HepG2 (cell line): ENCODE measurements at regions not wholly inside any gene's neighbourhood (a gene's known extent, or its start where the extent isn't known, plus 50 kb on each side); places are given as distances from the start of the nearest gene placed in this dataset.

ENCODE experiments used
- ATAC-seq: fragments of 200-7000 bp; cut with Tn5 transposase; 3 replicates; pipeline ENCODE4 v1.9.1; 2020; ENCODE audit warnings: mild to moderate bottlenecking, moderate library complexity
- BruUV-seq: library from RNA; stranded (reverse); fragments of 400-500 nt; replicated peaks from 2 replicates; lab custom pipeline; 2021; lab: Mats Ljungman, UMichigan
- CTCF ChIA-PET: fragments of 300-600 bp; formaldehyde crosslinking; extraction: SDS; loops from one replicate; lab custom pipeline; 2021; ENCODE audit warnings: low total read pairs, inconsistent platforms, low intra/inter-chr PET ratio; lab: Yijun Ruan, JAX
- POLR2A ChIA-PET: fragments of 350-600 bp; sonication (Branson Sonifier 250); formaldehyde crosslinking; loops from one replicate; lab custom pipeline; 2020; ENCODE audit warnings: antibody characterized with exemption, inconsistent platforms; lab: Yijun Ruan, JAX
- DNase-seq: peaks from one replicate; pipeline ENCODE4 v3.0.0-alpha.2; 2015; ENCODE audit warnings: low spot score
- FAIRE-seq: peaks from 3 replicates; lab custom pipeline; 2011; peaks lifted over from hg19 to GRCh38; lab: Jason Lieb, UNC
- H2AFZ ChIP-seq: one replicate; pipeline ENCODE4 v1.6.1; 2011; ENCODE audit warnings: low read length, inconsistent platforms
- H3K27ac ChIP-seq: fragments of 300-600 bp; 3 replicates; pipeline ENCODE4 v1.8.0; 2011; ENCODE audit warnings: mixed run types, mild to moderate bottlenecking, mixed read lengths, low read length, inconsistent platforms; ENCODE audit not compliant: insufficient read depth; ENCODE audit errors: extremely low read length
- H3K27me3 ChIP-seq, 2 experiments: fragments of 200-600 bp in 1 of 2; 2 replicates in 1 of 2; 3 replicates in 1 of 2; pipeline versions ENCODE4 v1.6.0 to v1.8.0; 2011; ENCODE audit warnings: low read length in 2 of 2, mild to moderate bottlenecking in 2 of 2, moderate library complexity in 2 of 2, inconsistent platforms in 1 of 2; ENCODE audit not compliant: insufficient read depth in 2 of 2, control insufficient read depth in 1 of 2
- H3K36me3 ChIP-seq, 2 experiments: fragments of 200-600 bp in 1 of 2; replicated peaks in 1 of 2; 2 replicates in 1 of 2; 3 replicates in 1 of 2; pipeline versions ENCODE4 v1.5.1 to v1.8.0; 2011; ENCODE audit warnings: low read length in 2 of 2, inconsistent platforms in 1 of 2; ENCODE audit not compliant: insufficient read depth in 2 of 2, control insufficient read depth in 1 of 2
- H3K4me1 ChIP-seq: 2 replicates; pipeline ENCODE4 v1.5.1; 2012; ENCODE audit warnings: low read length, inconsistent platforms; ENCODE audit not compliant: insufficient read depth
- H3K4me2 ChIP-seq: 2 replicates; pipeline ENCODE4 v1.6.0; 2011; ENCODE audit warnings: low read depth, low read length, inconsistent platforms
- H3K4me3 ChIP-seq, 3 experiments: fragments of 200-600 bp in 1 of 3; sonication (generic), shearing (Covaris generic) in 1 of 3; replicated peaks in 1 of 3; 2 replicates each; pipeline ENCODE4 v1.5.1; 2011 to 2016; ENCODE audit warnings: low read length in 3 of 3, inconsistent platforms in 2 of 3, low read depth in 2 of 3, mild to moderate bottlenecking in 2 of 3, control low read depth in 1 of 3, mixed read lengths in 1 of 3; ENCODE audit not compliant: insufficient read depth in 1 of 3
- H3K79me2 ChIP-seq: one replicate; pipeline ENCODE4 v1.6.1; 2011; ENCODE audit warnings: low read length, inconsistent platforms; ENCODE audit not compliant: insufficient read depth
- H3K9ac ChIP-seq: 2 replicates; pipeline ENCODE4 v1.6.0; 2011; ENCODE audit warnings: mild to moderate bottlenecking, low read depth, low read length, inconsistent platforms; ENCODE audit not compliant: insufficient read depth
- H3K9me3 ChIP-seq: 2 replicates; pipeline ENCODE4 v1.5.1; 2012; ENCODE audit warnings: mild to moderate bottlenecking, low read length
- H4K20me1 ChIP-seq: 2 replicates; pipeline ENCODE4 v1.6.0; 2011; ENCODE audit warnings: inconsistent platforms, mild to moderate bottlenecking, low read length, moderate library complexity; ENCODE audit not compliant: insufficient read depth
- BRF2 ChIP-seq: sonication (generic); formaldehyde crosslinking; IDR thresholded peaks from 2 replicates; pipeline ENCODE4 v1.8.1; 2022; ENCODE audit warnings: mild to moderate bottlenecking, missing genetic modification reagents
- HOXA9 ChIP-seq: sonication (generic); formaldehyde crosslinking; IDR thresholded peaks from 2 replicates; pipeline ENCODE4 v1.8.1; 2022; ENCODE audit warnings: missing genetic modification reagents, mild to moderate bottlenecking, moderate library complexity, borderline replicate concordance
- NR2C2 ChIP-seq: sonication (generic); formaldehyde crosslinking; IDR thresholded peaks from 2 replicates; pipeline ENCODE4 v1.4.0; 2020; ENCODE audit warnings: missing genetic modification reagents, mild to moderate bottlenecking, moderate library complexity, borderline replicate concordance
- NR2F6 ChIP-seq, 2 experiments: IDR thresholded peaks; 2 replicates each; pipeline ENCODE4 v1.6.1; 2016; ENCODE audit warnings: antibody characterized with exemption in 1 of 2, mild to moderate bottlenecking in 1 of 2
- ZNF530 ChIP-seq: sonication (generic); formaldehyde crosslinking; IDR thresholded peaks from 2 replicates; pipeline ENCODE4 v1.5.0; 2020; ENCODE audit warnings: low read depth, mild to moderate bottlenecking, missing genetic modification reagents
- ZSCAN31 ChIP-seq: sonication (generic); formaldehyde crosslinking; IDR thresholded peaks from 2 replicates; pipeline ENCODE4 v1.5.0; 2020; ENCODE audit warnings: low read depth, mild to moderate bottlenecking, missing genetic modification reagents
- WGBS: methylation state at CpG from one replicate; pipeline ENCODE4 v1.1.6; 2017; ENCODE audit warnings: low lambda C conversion rate; 5-methylcytosine and 5-hydroxymethylcytosine counted together
- in situ Hi-C: cut with HindIII; loops from 2 replicates; pipeline ENCODE4 v1.10.0; 2017; ENCODE audit warnings: low pct_unique_long_range_greater_than_20kb; ENCODE audit not compliant: extremely low pct_ligation_motif_present
- intact Hi-C: fragments of 100-400 bp; cut with micrococcal nuclease; formaldehyde crosslinking; loops from one replicate; pipeline ENCODE4 v1.10.0; 2022; ENCODE audit not compliant: unreplicated experiment

- Histone ChIP-seq H4K20me1 (no peaks in the 10 kb centered on the region), H3K36me3 (no peaks in the 10 kb centered on the region), H3K4me3 (no peak overlapping the region), H3K9ac (no peak overlapping the region), H3K27me3 (no peaks in the 10 kb centered on the region), H3K9me3 (no peaks in the 10 kb centered on the region), H3K4me2 (no peak overlapping the region), H3K27ac (no peak overlapping the region), H3K79me2 (no peaks in the 10 kb centered on the region), H2AFZ (no peak overlapping the region), H3K4me1 (no peaks in the 10 kb centered on the region)
- ATAC-seq: no peak
- BruUV-seq: no TSS peak
- no peak for DNase-seq
- in situ Hi-C loops: no loop called here
- CTCF ChIA-PET: no interaction called here
- no peak for FAIRE-seq
- no peak for TF ChIP-seq BRF2
- no peak for TF ChIP-seq HOXA9 (CRISPR knock-in tag)
- TF ChIP-seq ZSCAN31 (CRISPR knock-in tag): no peak
- no peak for TF ChIP-seq NR2C2 (CRISPR knock-in tag)
- no peak for TF ChIP-seq ZNF530 (CRISPR knock-in tag)
- POLR2A ChIA-PET: no interaction called here
- 6% methylated on average over 2 of the region's 2 CpGs for WGBS
- intact Hi-C loops: no loop called here
Observed at GRCh38 chr3:160616716-160617115, 51.3 kb upstream of the KPNA4 start.

GRCh38 chr3:160616311-160616710 lies 50.9 kb upstream of the KPNA4 start:
- FAIRE-seq (no peak), DNase-seq (no peak), ATAC-seq (no peak)
- H3K79me2 ChIP-seq: no peaks in the 10 kb centered on the region
- intact Hi-C loops (no loop called here), in situ Hi-C loops (no loop called here)
- H3K27ac ChIP-seq: no peak overlapping the region
- H2AFZ ChIP-seq: no peak overlapping the region
- no peak overlapping the region for H3K4me3 ChIP-seq
- H3K36me3 ChIP-seq: no peaks in the 10 kb centered on the region
- no peak overlapping the region for H3K4me2 ChIP-seq
- POLR2A ChIA-PET: no interaction called here
- no peaks in the 10 kb centered on the region for H3K9me3 ChIP-seq
- H3K27me3 ChIP-seq: no peaks in the 10 kb centered on the region
- no peaks in the 10 kb centered on the region for H3K4me1 ChIP-seq
- TF ChIP-seq NR2F6 (IDR thresholded peaks at IDR 0.05) (no peak), NR2F6 (CRISPR knock-in tag; IDR thresholded peaks at IDR 0.05) (no peak)
- no peak overlapping the region for H3K9ac ChIP-seq
- no TSS peak for BruUV-seq
- CTCF ChIA-PET: no interaction called here
- H4K20me1 ChIP-seq: no peaks in the 10 kb centered on the region
